ENCODE measurements at regions not wholly inside any gene's neighbourhood (a gene's known extent, or its start where the extent isn't known, plus 50 kb on each side); places are given as distances from the start of the nearest gene placed in this dataset.

DNA sequence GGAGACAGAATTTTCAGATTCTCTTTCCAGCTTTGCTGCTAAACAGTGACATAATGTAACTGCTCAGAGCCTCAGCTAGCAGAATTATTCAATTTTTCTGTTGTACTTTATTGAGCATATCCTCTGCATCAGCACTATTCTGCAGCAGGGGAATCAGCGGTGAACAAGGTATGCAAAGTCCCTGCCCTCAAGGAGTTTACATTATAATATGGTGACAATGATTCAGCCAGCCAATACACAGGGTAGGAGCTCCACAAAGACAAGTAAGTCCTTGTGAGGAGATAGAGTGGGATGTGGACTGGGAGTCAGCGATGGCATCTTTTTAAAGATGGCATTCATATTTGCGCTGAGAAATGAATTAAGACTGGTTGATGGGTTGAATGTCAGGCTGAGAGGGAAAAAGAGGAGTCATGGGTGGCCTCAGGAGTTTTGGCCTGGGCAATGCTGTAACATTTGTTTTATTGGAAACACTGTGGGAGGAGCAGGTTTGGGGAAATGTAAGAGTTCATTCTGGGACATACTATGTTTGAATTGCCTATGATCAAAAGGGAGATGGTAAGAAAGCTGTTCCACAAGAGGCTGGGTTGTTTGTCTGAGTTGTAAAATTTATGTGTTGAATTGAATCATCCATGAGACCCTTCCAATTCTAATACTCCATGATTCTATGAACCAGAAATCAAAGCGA is 194.5 kb downstream of the PLK2 start:
- TF ChIP-seq YY1 (IDR thresholded peaks at IDR 0.05; ENCODE audit: insufficient read depth, insufficient read length) (no peak), ZNF274 (IDR thresholded peaks at IDR 0.05; ENCODE audit: low read depth, low read length) (no peak), SUZ12 (IDR thresholded peaks at IDR 0.05; ENCODE audit: extremely low read depth, insufficient read depth, insufficient read length) (no peak)
